IMR-90 (cell line): ENCODE measurements at regions not wholly inside any gene's neighbourhood (a gene's known extent, or its start where the extent isn't known, plus 50 kb on each side); places are given as distances from the start of the nearest gene placed in this dataset.

Source experiments
- ATAC-seq: fragments of 200-7000 bp; cut with Tn5 transposase; 2 replicates; pipeline ENCODE4 v1.9.1; 2020; ENCODE audit warnings: low read depth, mild to moderate bottlenecking, moderate library complexity
- BruUV-seq: library from RNA; stranded (reverse); fragments of 400-500 nt; replicated peaks from 2 replicates; lab custom pipeline; 2021; lab: Mats Ljungman, UMichigan
- CTCF ChIA-PET: fragments of 300-600 bp; formaldehyde crosslinking; extraction: SDS; loops from one replicate; lab custom pipeline; 2021; ENCODE audit warnings: antibody characterized with exemption; lab: Yijun Ruan, JAX
- POLR2A ChIA-PET: fragments of 300-600 bp; sonication (Branson Sonifier 250); formaldehyde crosslinking; loops from one replicate; lab custom pipeline; 2022; ENCODE audit warnings: antibody characterized with exemption; ENCODE audit not compliant: unreplicated experiment; lab: Charles Lee
- DNase-seq: peaks from one replicate; pipeline ENCODE4 v3.0.0; 2013
- H2AFZ ChIP-seq: replicated peaks from 2 replicates; pipeline ENCODE3; 2013; ENCODE audit warnings: low read length, mild to moderate bottlenecking; ENCODE audit not compliant: poor library complexity
- H2AK5ac ChIP-seq: 2 replicates; pipeline ENCODE4 v1.6.1; 2013; ENCODE audit warnings: low read depth, low read length, inconsistent platforms
- H2AK9ac ChIP-seq: replicated peaks from 2 replicates; pipeline ENCODE3; 2013; ENCODE audit warnings: mild to moderate bottlenecking, low read depth, low read length, moderate library complexity; ENCODE audit not compliant: poor library complexity
- H2BK120ac ChIP-seq: 2 replicates; pipeline ENCODE4 v1.6.1; 2013; ENCODE audit warnings: low read depth, low read length, inconsistent platforms
- H2BK15ac ChIP-seq: 3 replicates; pipeline ENCODE4 v1.6.1; 2013; ENCODE audit warnings: low read depth, low read length, inconsistent platforms
- H2BK20ac ChIP-seq: 2 replicates; pipeline ENCODE4 v1.6.1; 2013; ENCODE audit warnings: low read depth, mild to moderate bottlenecking, inconsistent platforms, low read length, moderate library complexity
- H2BK5ac ChIP-seq: 2 replicates; pipeline ENCODE4 v1.6.1; 2013; ENCODE audit warnings: mild to moderate bottlenecking, low read depth, low read length, inconsistent platforms; ENCODE audit not compliant: poor library complexity, severe bottlenecking
- H3K14ac ChIP-seq: replicated peaks from 2 replicates; pipeline ENCODE4 v1.6.1; 2013; ENCODE audit warnings: low read depth, low read length, inconsistent platforms
- H3K18ac ChIP-seq: 2 replicates; pipeline ENCODE4 v1.6.1; 2013; ENCODE audit warnings: low read depth, low read length, control low read depth
- H3K23ac ChIP-seq: 2 replicates; pipeline ENCODE4 v1.6.1; 2013; ENCODE audit warnings: low read depth, low read length, inconsistent platforms
- H3K27ac ChIP-seq: 2 replicates; pipeline ENCODE4 v1.5.1; 2013; ENCODE audit warnings: mild to moderate bottlenecking, control low read depth, low read length; ENCODE audit not compliant: insufficient read depth
- H3K27me3 ChIP-seq: 2 replicates; pipeline ENCODE4 v1.6.1; 2013; ENCODE audit warnings: low read length; ENCODE audit not compliant: control insufficient read depth, insufficient read depth
- H3K36me3 ChIP-seq: 2 replicates; pipeline ENCODE4 v1.6.1; 2013; ENCODE audit warnings: low read length, mixed read lengths; ENCODE audit not compliant: control insufficient read depth, insufficient read depth
- H3K4ac ChIP-seq: 2 replicates; pipeline ENCODE4 v1.6.1; 2013; ENCODE audit warnings: low read depth, low read length, inconsistent platforms
- H3K4me1 ChIP-seq: 2 replicates; pipeline ENCODE4 v1.6.1; 2013; ENCODE audit warnings: low read length, mixed read lengths; ENCODE audit not compliant: control insufficient read depth, insufficient read depth
- H3K4me2 ChIP-seq: 2 replicates; pipeline ENCODE4 v1.6.1; 2013; ENCODE audit warnings: low read depth, mild to moderate bottlenecking, control low read depth, low read length, moderate library complexity
- H3K4me3 ChIP-seq: 2 replicates; pipeline ENCODE4 v1.5.1; 2013; ENCODE audit warnings: low read depth, mild to moderate bottlenecking, control low read depth, low read length, moderate library complexity; ENCODE audit not compliant: insufficient read depth
- H3K56ac ChIP-seq: 2 replicates; pipeline ENCODE4 v1.6.1; 2013; ENCODE audit warnings: low read length, inconsistent platforms; ENCODE audit not compliant: insufficient read depth; ENCODE audit errors: extremely low read depth
- H3K79me1 ChIP-seq, 2 experiments: 2 replicates each; pipeline ENCODE4 v1.6.1; 2013; ENCODE audit warnings: low read length in 2 of 2, inconsistent platforms in 1 of 2, low read depth in 1 of 2
- H3K9ac ChIP-seq: 2 replicates; pipeline ENCODE4 v1.6.1; 2013; ENCODE audit warnings: low read depth, low read length, control low read depth
- H3K9me1 ChIP-seq: 2 replicates; pipeline ENCODE4 v1.6.1; 2013; ENCODE audit warnings: low read length, inconsistent platforms; ENCODE audit not compliant: insufficient read depth
- H3K9me3 ChIP-seq: 2 replicates; pipeline ENCODE4 v1.6.1; 2013; ENCODE audit warnings: low read length; ENCODE audit not compliant: control insufficient read depth, insufficient read depth
- H4K20me1 ChIP-seq: 2 replicates; pipeline ENCODE4 v1.6.1; 2013; ENCODE audit warnings: low read length, inconsistent platforms; ENCODE audit not compliant: insufficient read depth
- H4K5ac ChIP-seq: 2 replicates; pipeline ENCODE4 v1.6.1; 2013; ENCODE audit warnings: mild to moderate bottlenecking, low read depth, low read length, control low read depth
- H4K8ac ChIP-seq, 2 experiments: 2 replicates each; pipeline ENCODE4 v1.6.1; 2013; ENCODE audit warnings: low read depth in 2 of 2, low read length in 2 of 2, control low read depth in 1 of 2, inconsistent platforms in 1 of 2
- H4K91ac ChIP-seq: 2 replicates; pipeline ENCODE4 v1.6.1; 2013; ENCODE audit warnings: low read depth, low read length, inconsistent platforms; ENCODE audit not compliant: insufficient read depth
- CHD1 ChIP-seq: IDR thresholded peaks from 2 replicates; pipeline ENCODE4 v1.6.1; 2012; ENCODE audit warnings: low read depth, low read length, improper control_type of control experiment
- FOS ChIP-seq: fragments of 150-350 bp; IDR thresholded peaks from 2 replicates; pipeline ENCODE4 v1.6.1; 2016; ENCODE audit warnings: low read depth, low read length
- RFX5 ChIP-seq: IDR thresholded peaks from 2 replicates; pipeline ENCODE4 v1.8.0; 2012; ENCODE audit warnings: low read depth, mild to moderate bottlenecking, low read length, moderate library complexity
- WGBS, 2 experiments: methylation state at CpG; one replicate each; pipeline versions ENCODE4 v1.1.5 to v1.1.7; 2013; ENCODE audit warnings: missing lambda C conversion rate in 2 of 2; ENCODE audit not compliant: insufficient read length in 1 of 2; ENCODE audit errors: extremely low coverage in 2 of 2; 5-methylcytosine and 5-hydroxymethylcytosine counted together
- dilution Hi-C: fragments of 300-500 bp; cut with HindIII; formaldehyde crosslinking; loops from one replicate; pipeline ENCODE4 v1.14.3; 2018; ENCODE audit warnings: low sequenced_read_pairs; ENCODE audit not compliant: unreplicated experiment
- in situ Hi-C: fragments of 300-500 bp; cut with MboI; formaldehyde crosslinking; loops from 3 replicates; pipeline ENCODE4 v1.14.3; 2019; ENCODE audit warnings: low sequenced_read_pairs, inconsistent platforms, mixed read lengths
- intact Hi-C: fragments of 100-400 bp; cut with micrococcal nuclease; formaldehyde crosslinking; loops from 2 replicates; pipeline ENCODE4 v1.10.0; 2022

DNA sequence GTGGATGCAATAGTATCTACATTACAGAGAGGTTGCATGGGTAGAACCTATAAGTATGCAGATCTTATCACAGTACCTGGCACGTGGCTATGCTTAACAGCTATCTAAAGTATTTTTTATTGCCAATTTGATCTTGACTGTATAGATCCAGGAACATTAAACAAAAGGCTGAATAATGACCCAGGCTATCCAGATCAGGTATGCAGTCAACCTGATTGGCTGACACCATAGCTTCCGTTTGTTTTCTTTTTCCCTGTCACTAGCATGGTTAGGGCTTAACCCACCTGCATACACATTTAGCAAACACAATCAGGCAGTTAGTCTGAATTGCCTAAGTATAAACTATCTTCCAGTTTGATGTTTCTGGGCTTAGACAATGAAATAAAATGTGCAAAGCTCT, 264.9 kb upstream of the PLXNA2 start:
- H3K9ac ChIP-seq: no peak overlapping the region
- ChIA-PET CTCF (no interaction called here), POLR2A (no interaction called here)
- dilution Hi-C loops (no loop called here), intact Hi-C loops (no loop called here), in situ Hi-C loops (no loop called here)
- no peaks in the 10 kb centered on the region for H3K36me3 ChIP-seq
- H4K8ac ChIP-seq: no peak overlapping the region
- H3K4me1 ChIP-seq: no peaks in the 10 kb centered on the region
- 0 out of 2 replicates have a peak, but pooled peaks cover 2% of the 10 kb centered on the region for H3K9me3 ChIP-seq
- H2AK5ac ChIP-seq: no peak overlapping the region
- no peak overlapping the region for H2AFZ ChIP-seq
- TF ChIP-seq FOS (no peak), RFX5 (no peak), CHD1 (no peak)
- no peak overlapping the region for H3K18ac ChIP-seq
- BruUV-seq: no TSS peak
- no peak overlapping the region for H3K27ac ChIP-seq
- H3K4ac ChIP-seq: no peak overlapping the region
- H3K4me3 ChIP-seq: no peak overlapping the region
- H3K4me2 ChIP-seq: no peak overlapping the region
- WGBS, 2 experiments: no CpG with 5 or more reads among the region's 2 CpGs
- H2BK120ac ChIP-seq: no peak overlapping the region
- no peak overlapping the region for H2BK20ac ChIP-seq
- no peak overlapping the region for H3K23ac ChIP-seq
- H4K20me1 ChIP-seq: no peaks in the 10 kb centered on the region
- H3K79me1 ChIP-seq: no peaks in the 10 kb centered on the region
- no peaks in the 10 kb centered on the region for H3K27me3 ChIP-seq
- no peak overlapping the region for H3K14ac ChIP-seq
- no peak overlapping the region for H2BK15ac ChIP-seq
- ATAC-seq (no peak), DNase-seq (no peak)
- H3K9me1 ChIP-seq: no peaks in the 10 kb centered on the region
- H3K56ac ChIP-seq: no peak overlapping the region
- no peak overlapping the region for H2BK5ac ChIP-seq
- no peak overlapping the region for H4K5ac ChIP-seq
- H2AK9ac ChIP-seq: no peak overlapping the region
- H4K91ac ChIP-seq: no peak overlapping the region
